ENCODE measurements at regions not wholly inside any gene's neighbourhood (a gene's known extent, or its start where the extent isn't known, plus 50 kb on each side); places are given as distances from the start of the nearest gene placed in this dataset.

DNA sequence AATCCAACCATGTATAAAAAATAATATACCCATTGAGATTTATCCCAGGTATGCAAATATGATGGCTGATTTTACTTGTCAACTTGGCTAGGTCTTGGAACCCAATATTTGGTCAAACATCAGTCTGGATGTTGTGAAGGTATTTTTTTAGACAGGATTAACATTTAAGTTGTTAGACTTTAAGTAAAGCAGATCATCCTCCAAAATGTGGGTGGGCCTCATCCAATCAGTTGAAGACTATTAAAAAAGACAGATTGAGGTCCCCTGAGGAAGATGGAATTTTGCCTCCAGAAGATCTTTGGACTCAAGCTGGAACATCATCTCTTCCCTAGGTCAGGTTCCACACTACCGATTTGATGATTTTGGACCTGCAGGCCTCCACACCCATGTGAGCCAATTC, 271.2 kb downstream of the TMEM121 start:
- H3K9ac ChIP-seq (ENCODE audit: insufficient read depth, low read depth, low read length), result no peak overlapping the region
- H3K4me2 ChIP-seq (ENCODE audit: low read depth, low read length), result no peak overlapping the region
- no peak for DNase-seq (ENCODE audit: low spot score)
- no peaks in the 10 kb centered on the region for H3K36me3 ChIP-seq (replicated peaks in 1 of 2; ENCODE audit: control insufficient read depth in 1 of 2, insufficient read depth in 2 of 2, low read length in 2 of 2)
- no peaks in the 10 kb centered on the region for H3K79me2 ChIP-seq (ENCODE audit: insufficient read depth, low read length)
- H2AFZ ChIP-seq (ENCODE audit: low read length), result no peak overlapping the region
- TF ChIP-seq, protein P1, sequence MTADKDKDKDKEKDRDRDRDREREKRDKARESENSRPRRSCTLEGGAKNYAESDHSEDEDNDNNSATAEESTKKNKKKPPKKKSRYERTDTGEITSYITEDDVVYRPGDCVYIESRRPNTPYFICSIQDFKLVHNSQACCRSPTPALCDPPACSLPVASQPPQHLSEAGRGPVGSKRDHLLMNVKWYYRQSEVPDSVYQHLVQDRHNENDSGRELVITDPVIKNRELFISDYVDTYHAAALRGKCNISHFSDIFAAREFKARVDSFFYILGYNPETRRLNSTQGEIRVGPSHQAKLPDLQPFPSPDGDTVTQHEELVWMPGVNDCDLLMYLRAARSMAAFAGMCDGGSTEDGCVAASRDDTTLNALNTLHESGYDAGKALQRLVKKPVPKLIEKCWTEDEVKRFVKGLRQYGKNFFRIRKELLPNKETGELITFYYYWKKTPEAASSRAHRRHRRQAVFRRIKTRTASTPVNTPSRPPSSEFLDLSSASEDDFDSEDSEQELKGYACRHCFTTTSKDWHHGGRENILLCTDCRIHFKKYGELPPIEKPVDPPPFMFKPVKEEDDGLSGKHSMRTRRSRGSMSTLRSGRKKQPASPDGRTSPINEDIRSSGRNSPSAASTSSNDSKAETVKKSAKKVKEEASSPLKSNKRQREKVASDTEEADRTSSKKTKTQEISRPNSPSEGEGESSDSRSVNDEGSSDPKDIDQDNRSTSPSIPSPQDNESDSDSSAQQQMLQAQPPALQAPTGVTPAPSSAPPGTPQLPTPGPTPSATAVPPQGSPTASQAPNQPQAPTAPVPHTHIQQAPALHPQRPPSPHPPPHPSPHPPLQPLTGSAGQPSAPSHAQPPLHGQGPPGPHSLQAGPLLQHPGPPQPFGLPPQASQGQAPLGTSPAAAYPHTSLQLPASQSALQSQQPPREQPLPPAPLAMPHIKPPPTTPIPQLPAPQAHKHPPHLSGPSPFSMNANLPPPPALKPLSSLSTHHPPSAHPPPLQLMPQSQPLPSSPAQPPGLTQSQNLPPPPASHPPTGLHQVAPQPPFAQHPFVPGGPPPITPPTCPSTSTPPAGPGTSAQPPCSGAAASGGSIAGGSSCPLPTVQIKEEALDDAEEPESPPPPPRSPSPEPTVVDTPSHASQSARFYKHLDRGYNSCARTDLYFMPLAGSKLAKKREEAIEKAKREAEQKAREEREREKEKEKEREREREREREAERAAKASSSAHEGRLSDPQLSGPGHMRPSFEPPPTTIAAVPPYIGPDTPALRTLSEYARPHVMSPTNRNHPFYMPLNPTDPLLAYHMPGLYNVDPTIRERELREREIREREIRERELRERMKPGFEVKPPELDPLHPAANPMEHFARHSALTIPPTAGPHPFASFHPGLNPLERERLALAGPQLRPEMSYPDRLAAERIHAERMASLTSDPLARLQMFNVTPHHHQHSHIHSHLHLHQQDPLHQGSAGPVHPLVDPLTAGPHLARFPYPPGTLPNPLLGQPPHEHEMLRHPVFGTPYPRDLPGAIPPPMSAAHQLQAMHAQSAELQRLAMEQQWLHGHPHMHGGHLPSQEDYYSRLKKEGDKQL (CRISPR knock-in tag; IDR thresholded peaks at IDR 0.05; ENCODE audit: low read depth), result no peak
- TF ChIP-seq ZNF354B (CRISPR knock-in tag; IDR thresholded peaks at IDR 0.05) (no peak), HES4 (CRISPR knock-in tag; IDR thresholded peaks at IDR 0.05; ENCODE audit: borderline replicate concordance) (no peak), ZNF841 (CRISPR knock-in tag; IDR thresholded peaks at IDR 0.05; ENCODE audit: borderline replicate concordance) (no peak), ZNF296 (CRISPR knock-in tag; conservative IDR thresholded peaks at IDR 0.05) (no peak), ZNF768 (CRISPR knock-in tag; IDR thresholded peaks at IDR 0.05) (no peak), REPIN1 (CRISPR knock-in tag; IDR thresholded peaks at IDR 0.05; ENCODE audit: borderline replicate concordance, low read depth) (no peak), ELF3 (CRISPR knock-in tag; IDR thresholded peaks at IDR 0.05) (no peak), MEF2D (CRISPR knock-in tag; IDR thresholded peaks at IDR 0.05) (no peak)
- TF ChIP-seq, protein P2, sequence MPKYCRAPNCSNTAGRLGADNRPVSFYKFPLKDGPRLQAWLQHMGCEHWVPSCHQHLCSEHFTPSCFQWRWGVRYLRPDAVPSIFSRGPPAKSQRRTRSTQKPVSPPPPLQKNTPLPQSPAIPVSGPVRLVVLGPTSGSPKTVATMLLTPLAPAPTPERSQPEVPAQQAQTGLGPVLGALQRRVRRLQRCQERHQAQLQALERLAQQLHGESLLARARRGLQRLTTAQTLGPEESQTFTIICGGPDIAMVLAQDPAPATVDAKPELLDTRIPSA (CRISPR knock-in tag; IDR thresholded peaks at IDR 0.05; ENCODE audit: borderline replicate concordance), result no peak
- TF ChIP-seq, protein P3, sequence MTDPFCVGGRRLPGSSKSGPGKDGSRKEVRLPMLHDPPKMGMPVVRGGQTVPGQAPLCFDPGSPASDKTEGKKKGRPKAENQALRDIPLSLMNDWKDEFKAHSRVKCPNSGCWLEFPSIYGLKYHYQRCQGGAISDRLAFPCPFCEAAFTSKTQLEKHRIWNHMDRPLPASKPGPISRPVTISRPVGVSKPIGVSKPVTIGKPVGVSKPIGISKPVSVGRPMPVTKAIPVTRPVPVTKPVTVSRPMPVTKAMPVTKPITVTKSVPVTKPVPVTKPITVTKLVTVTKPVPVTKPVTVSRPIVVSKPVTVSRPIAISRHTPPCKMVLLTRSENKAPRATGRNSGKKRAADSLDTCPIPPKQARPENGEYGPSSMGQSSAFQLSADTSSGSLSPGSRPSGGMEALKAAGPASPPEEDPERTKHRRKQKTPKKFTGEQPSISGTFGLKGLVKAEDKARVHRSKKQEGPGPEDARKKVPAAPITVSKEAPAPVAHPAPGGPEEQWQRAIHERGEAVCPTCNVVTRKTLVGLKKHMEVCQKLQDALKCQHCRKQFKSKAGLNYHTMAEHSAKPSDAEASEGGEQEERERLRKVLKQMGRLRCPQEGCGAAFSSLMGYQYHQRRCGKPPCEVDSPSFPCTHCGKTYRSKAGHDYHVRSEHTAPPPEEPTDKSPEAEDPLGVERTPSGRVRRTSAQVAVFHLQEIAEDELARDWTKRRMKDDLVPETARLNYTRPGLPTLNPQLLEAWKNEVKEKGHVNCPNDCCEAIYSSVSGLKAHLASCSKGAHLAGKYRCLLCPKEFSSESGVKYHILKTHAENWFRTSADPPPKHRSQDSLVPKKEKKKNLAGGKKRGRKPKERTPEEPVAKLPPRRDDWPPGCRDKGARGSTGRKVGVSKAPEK (CRISPR knock-in tag; IDR thresholded peaks at IDR 0.05; ENCODE audit: borderline replicate concordance), result no peak
- intact Hi-C loops (cut with micrococcal nuclease; ENCODE audit: unreplicated experiment) (no loop called here), in situ Hi-C loops (cut with HindIII; ENCODE audit: extremely low pct_ligation_motif_present, low pct_unique_long_range_greater_than_20kb) (no loop called here)
- no peak overlapping the region for H3K4me3 ChIP-seq (replicated peaks in 1 of 3; ENCODE audit: insufficient read depth in 1 of 3, low read depth in 2 of 3, low read length in 3 of 3)
- ATAC-seq, result no peak
- H3K9me3 ChIP-seq (ENCODE audit: low read length), result no peaks in the 10 kb centered on the region
- WGBS (ENCODE audit: low lambda C conversion rate), result 0% methylated on average over 1 of the region's 1 CpG
- ChIA-PET POLR2A (no interaction called here), CTCF (ENCODE audit: low intra/inter-chr PET ratio, low total read pairs) (no interaction called here)
- no TSS peak for BruUV-seq (replicated peaks)
- H3K4me1 ChIP-seq (ENCODE audit: insufficient read depth, low read length), result no peaks in the 10 kb centered on the region
- no peak overlapping the region for H3K27ac ChIP-seq (ENCODE audit: extremely low read length, insufficient read depth, low read length)
- FAIRE-seq, result no peak
- no peaks in the 10 kb centered on the region for H3K27me3 ChIP-seq (ENCODE audit: control insufficient read depth in 1 of 2, insufficient read depth in 2 of 2, low read length in 2 of 2)
- no peaks in the 10 kb centered on the region for H4K20me1 ChIP-seq (ENCODE audit: insufficient read depth, low read length)

Data from HepG2 (cell line).